Loucy (cell line): ENCODE measurements at regions not wholly inside any gene's neighbourhood (a gene's known extent, or its start where the extent isn't known, plus 50 kb on each side); places are given as distances from the start of the nearest gene placed in this dataset.

Experiments
- H2AFZ ChIP-seq: fragments of 200-600 bp; sonication (generic); 2 replicates; pipeline ENCODE4 v1.6.0; 2016; ENCODE audit warnings: antibody characterized with exemption, mild to moderate bottlenecking, low read length, moderate library complexity
- H3F3A ChIP-seq: fragments of 200-600 bp; 2 replicates; pipeline ENCODE4 v1.6.0; 2016; ENCODE audit warnings: antibody characterized with exemption, low read depth, mild to moderate bottlenecking
- H3K27me3 ChIP-seq: fragments of 200-600 bp; sonication (generic); 2 replicates; pipeline ENCODE4 v1.6.1; 2014; ENCODE audit warnings: low read length, mild to moderate bottlenecking; ENCODE audit not compliant: insufficient read depth, poor library complexity, severe bottlenecking
- H3K36me3 ChIP-seq: fragments of 200-600 bp; sonication (generic); 2 replicates; pipeline ENCODE4 v1.6.1; 2016; ENCODE audit warnings: low read length; ENCODE audit not compliant: insufficient read depth
- H3K4me1 ChIP-seq: fragments of 200-600 bp; sonication (generic); 2 replicates; pipeline ENCODE4 v1.5.1; 2014; ENCODE audit warnings: low read length, mild to moderate bottlenecking; ENCODE audit not compliant: insufficient read depth, poor library complexity, severe bottlenecking
- H3K4me2 ChIP-seq: fragments of 200-600 bp; sonication (generic); 2 replicates; pipeline ENCODE4 v1.6.0; 2014; ENCODE audit warnings: antibody characterized with exemption, low read length, low read depth, mild to moderate bottlenecking; ENCODE audit not compliant: poor library complexity, severe bottlenecking
- H3K4me3 ChIP-seq: fragments of 200-600 bp; sonication (generic); 2 replicates; pipeline ENCODE4 v1.5.1; 2014; ENCODE audit warnings: low read length, mild to moderate bottlenecking, mixed read lengths; ENCODE audit not compliant: poor library complexity, severe bottlenecking
- H3K79me2 ChIP-seq: fragments of 200-600 bp; sonication (generic); 2 replicates; pipeline ENCODE4 v1.6.1; 2014; ENCODE audit warnings: low read length; ENCODE audit not compliant: insufficient read depth
- H3K9ac ChIP-seq: fragments of 200-600 bp; sonication (generic); 2 replicates; pipeline ENCODE4 v1.6.0; 2014; ENCODE audit warnings: mild to moderate bottlenecking, low read depth, low read length, moderate library complexity; ENCODE audit not compliant: poor library complexity, severe bottlenecking
- H3K9me2 ChIP-seq: fragments of 200-600 bp; sonication (generic); replicated peaks from 2 replicates; pipeline ENCODE4 v1.6.1; 2016; ENCODE audit warnings: low read depth, low read length, mixed read lengths
- H3K9me3 ChIP-seq: fragments of 200-600 bp; sonication (generic); 2 replicates; pipeline ENCODE4 v1.6.1; 2014; ENCODE audit warnings: mild to moderate bottlenecking, antibody characterized with exemption, low read length, low read depth; ENCODE audit not compliant: insufficient read depth
- H4K20me1 ChIP-seq: fragments of 200-600 bp; sonication (generic); 2 replicates; pipeline ENCODE4 v1.6.0; 2014; ENCODE audit warnings: antibody characterized with exemption, low read length, mild to moderate bottlenecking; ENCODE audit not compliant: insufficient read depth, poor library complexity, severe bottlenecking
- EZH2phosphoT487 ChIP-seq: fragments of 200-600 bp; IDR thresholded peaks from 2 replicates; pipeline ENCODE4 v1.6.1; 2018; ENCODE audit warnings: antibody characterized with exemption, mild to moderate bottlenecking, moderate library complexity, borderline replicate concordance
- TF ChIP-seq, protein P1 (sequence below): fragments of 200-600 bp; sonication (generic); conservative IDR thresholded peaks from 2 replicates; pipeline ENCODE4 v1.5.1; 2014; ENCODE audit warnings: mild to moderate bottlenecking, antibody characterized with exemption, low read length

DNA sequence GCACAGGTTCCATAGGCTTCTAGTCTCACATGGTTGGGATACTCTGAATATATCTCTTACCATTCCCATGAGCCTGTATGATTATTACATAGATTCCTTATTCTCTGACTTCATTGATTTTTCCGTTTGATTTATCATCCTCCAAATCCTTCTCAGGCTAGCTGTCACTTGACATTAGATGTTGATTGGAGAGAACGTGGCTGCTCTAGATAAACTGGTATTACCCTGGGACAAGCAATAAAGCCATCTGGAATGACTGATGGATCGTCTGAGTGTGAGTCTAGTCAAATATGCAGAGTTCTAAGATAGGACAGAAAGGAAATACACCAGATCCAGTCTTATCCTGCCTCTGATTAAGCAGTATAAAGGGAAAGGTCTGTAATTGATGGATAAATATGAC is 325.6 kb upstream of the EPHA4 start:
- H2AFZ ChIP-seq = no peak overlapping the region
- no peak overlapping the region for H3K4me3 ChIP-seq
- no peak overlapping the region for H3K4me2 ChIP-seq
- no peaks in the 10 kb centered on the region for H3K9me2 ChIP-seq
- H3K9me3 ChIP-seq = no peaks in the 10 kb centered on the region
- no peaks in the 10 kb centered on the region for H3K79me2 ChIP-seq
- H3F3A ChIP-seq = no peaks in the 10 kb centered on the region
- TF ChIP-seq, protein P1, sequence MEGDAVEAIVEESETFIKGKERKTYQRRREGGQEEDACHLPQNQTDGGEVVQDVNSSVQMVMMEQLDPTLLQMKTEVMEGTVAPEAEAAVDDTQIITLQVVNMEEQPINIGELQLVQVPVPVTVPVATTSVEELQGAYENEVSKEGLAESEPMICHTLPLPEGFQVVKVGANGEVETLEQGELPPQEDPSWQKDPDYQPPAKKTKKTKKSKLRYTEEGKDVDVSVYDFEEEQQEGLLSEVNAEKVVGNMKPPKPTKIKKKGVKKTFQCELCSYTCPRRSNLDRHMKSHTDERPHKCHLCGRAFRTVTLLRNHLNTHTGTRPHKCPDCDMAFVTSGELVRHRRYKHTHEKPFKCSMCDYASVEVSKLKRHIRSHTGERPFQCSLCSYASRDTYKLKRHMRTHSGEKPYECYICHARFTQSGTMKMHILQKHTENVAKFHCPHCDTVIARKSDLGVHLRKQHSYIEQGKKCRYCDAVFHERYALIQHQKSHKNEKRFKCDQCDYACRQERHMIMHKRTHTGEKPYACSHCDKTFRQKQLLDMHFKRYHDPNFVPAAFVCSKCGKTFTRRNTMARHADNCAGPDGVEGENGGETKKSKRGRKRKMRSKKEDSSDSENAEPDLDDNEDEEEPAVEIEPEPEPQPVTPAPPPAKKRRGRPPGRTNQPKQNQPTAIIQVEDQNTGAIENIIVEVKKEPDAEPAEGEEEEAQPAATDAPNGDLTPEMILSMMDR = no peak
- TF ChIP-seq EZH2phosphoT487 = no peak
- no peaks in the 10 kb centered on the region for H3K27me3 ChIP-seq
- no peaks in the 10 kb centered on the region for H3K36me3 ChIP-seq
- H3K4me1 ChIP-seq = no peaks in the 10 kb centered on the region
- no peak overlapping the region for H3K9ac ChIP-seq
- no peaks in the 10 kb centered on the region for H4K20me1 ChIP-seq

DNA sequence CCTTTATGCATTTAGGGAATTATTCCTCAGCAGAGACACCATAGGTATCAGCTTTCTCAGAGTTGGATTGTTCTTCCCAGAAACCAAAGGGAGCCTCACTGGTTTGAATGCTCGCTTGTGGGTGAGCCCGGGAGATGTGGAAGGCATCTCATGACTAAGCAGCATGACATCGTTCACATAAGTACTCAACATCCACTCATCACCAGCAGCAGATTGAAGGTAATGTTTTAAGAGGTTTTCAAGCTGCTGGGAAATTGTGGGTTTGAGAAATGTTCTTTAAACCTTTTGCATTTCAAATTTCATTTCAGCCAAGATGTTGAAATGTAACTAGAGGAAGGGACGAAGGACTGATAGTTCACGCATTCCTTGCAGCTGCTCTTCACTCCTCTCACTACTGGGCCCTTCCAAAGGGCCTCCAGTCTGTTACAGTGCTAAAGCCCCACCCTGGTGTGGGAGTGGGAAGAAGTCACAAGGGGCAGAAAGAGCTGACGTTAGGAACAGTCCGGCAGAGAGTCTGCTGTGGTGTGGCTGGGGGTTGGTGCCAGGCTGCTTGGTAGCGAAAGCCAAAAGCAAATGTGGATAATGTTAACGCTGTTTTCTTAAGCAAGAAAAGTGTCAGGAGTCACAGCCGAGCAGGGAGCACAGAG is 324.5 kb upstream of the EPHA4 start:
- H3K27me3 ChIP-seq = no peaks in the 10 kb centered on the region
- H3K4me1 ChIP-seq = no peaks in the 10 kb centered on the region
- H3K79me2 ChIP-seq = no peaks in the 10 kb centered on the region
- H3K36me3 ChIP-seq = no peaks in the 10 kb centered on the region
- no peak overlapping the region for H3K4me2 ChIP-seq
- H3F3A ChIP-seq = no peaks in the 10 kb centered on the region
- no peak overlapping the region for H3K9ac ChIP-seq
- no peak overlapping the region for H3K4me3 ChIP-seq
- H2AFZ ChIP-seq = no peak overlapping the region
- TF ChIP-seq EZH2phosphoT487 = no peak
- TF ChIP-seq, protein P1 = no peak
- H3K9me3 ChIP-seq = no peaks in the 10 kb centered on the region
- no peaks in the 10 kb centered on the region for H4K20me1 ChIP-seq
- H3K9me2 ChIP-seq = no peaks in the 10 kb centered on the region

DNA sequence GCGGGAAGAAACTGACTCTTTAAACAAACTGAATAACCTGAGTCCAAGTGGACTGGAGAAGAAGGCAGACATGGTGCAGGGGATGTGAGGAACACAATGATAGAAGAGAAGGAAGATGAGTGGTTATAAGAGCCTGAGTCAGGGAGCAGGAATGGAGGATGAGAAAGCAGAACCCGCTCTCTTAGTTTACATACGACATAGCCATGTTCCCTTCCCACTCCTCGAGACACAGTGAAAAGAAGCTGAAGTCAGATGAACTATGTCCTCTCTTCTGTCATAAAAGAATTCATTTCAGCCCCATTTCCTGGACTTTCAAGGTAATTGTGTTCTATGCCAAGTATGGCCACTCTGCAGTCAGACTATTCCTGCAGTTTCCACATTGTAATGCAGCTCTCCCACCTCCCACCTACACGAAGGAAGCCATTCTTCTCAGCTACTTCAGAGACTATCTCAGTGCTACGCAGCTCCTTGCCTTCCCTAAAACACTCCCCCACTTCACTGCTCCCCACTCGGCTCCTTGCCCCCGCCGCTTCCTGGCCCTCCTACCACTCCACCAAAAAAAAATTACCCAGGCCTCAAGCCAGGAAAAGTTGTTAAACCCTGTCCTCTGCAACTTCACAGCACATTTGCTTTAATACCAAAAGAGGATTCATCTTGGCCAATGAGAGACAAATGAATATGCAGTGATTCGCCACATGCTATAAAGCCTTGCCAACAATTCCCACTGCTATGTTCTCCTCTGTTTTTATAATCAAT is 323.4 kb upstream of the EPHA4 start:
- Histone ChIP-seq H3K4me2 (no peak overlapping the region), H2AFZ (no peak overlapping the region)

More for the DNA sequence above, 323.4 kb upstream of the EPHA4 start:
- Histone ChIP-seq H4K20me1 (no peaks in the 10 kb centered on the region), H3K9me2 (no peaks in the 10 kb centered on the region), H3K36me3 (no peaks in the 10 kb centered on the region), H3K4me1 (no peaks in the 10 kb centered on the region), H3K9me3 (no peaks in the 10 kb centered on the region; the same call in 1 of the 2 replicates), H3K9ac (no peak overlapping the region), H3F3A (no peaks in the 10 kb centered on the region), H3K27me3 (no peaks in the 10 kb centered on the region), H3K4me3 (no peak overlapping the region), H3K79me2 (no peaks in the 10 kb centered on the region)
- no peak for TF ChIP-seq EZH2phosphoT487
- TF ChIP-seq, protein P1 = no peak
